B cell (primary cell): ENCODE measurements at regions not wholly inside any gene's neighbourhood (a gene's known extent, or its start where the extent isn't known, plus 50 kb on each side); places are given as distances from the start of the nearest gene placed in this dataset.

Experiments used
- ATAC-seq: fragments of 200-7000 bp; cut with Tn5 transposase; one replicate; pipeline ENCODE4 v1.10.0; 2021; ENCODE audit warnings: low read depth, mild to moderate bottlenecking, moderate number of reproducible peaks, moderate library complexity
- CTCF ChIA-PET: fragments of 350-600 bp; sonication (Branson Sonifier 250); formaldehyde crosslinking; loops from one replicate; lab custom pipeline; 2021; ENCODE audit warnings: antibody characterized with exemption, inconsistent platforms; lab: Charles Lee
- POLR2A ChIA-PET: fragments of 350-600 bp; sonication (Branson Sonifier 250); formaldehyde crosslinking; loops from one replicate; lab custom pipeline; 2021; ENCODE audit warnings: antibody characterized with exemption; lab: Charles Lee
- DNase-seq: peaks from one replicate; pipeline ENCODE4 v3.0.0; 2013
- H2AFZ ChIP-seq: 2 replicates; pipeline ENCODE4 v1.6.1; 2012; ENCODE audit warnings: mild to moderate bottlenecking, low read depth, low read length; ENCODE audit not compliant: insufficient read depth, poor library complexity, severe bottlenecking
- H3K27ac ChIP-seq, 2 donors: 1 replicate in 1 of 2; 2 replicates in 1 of 2; pipeline ENCODE4 v1.5.1; 2012 to 2013; ENCODE audit warnings: low read length in 2 of 2, mild to moderate bottlenecking in 2 of 2, moderate library complexity in 1 of 2
- H3K27me3 ChIP-seq, 4 experiments: fragments of 200-600 bp in 1 of 4; sonication (generic) in 1 of 4; replicated peaks in 1 of 4; 1 replicate in 2 of 4; 2 replicates in 2 of 4; pipeline versions ENCODE4 v1.6.1 to v1.7.0; 2013 to 2016; ENCODE audit warnings: low read length in 3 of 4, mild to moderate bottlenecking in 2 of 4, mixed read lengths in 1 of 4, moderate library complexity in 1 of 4; ENCODE audit not compliant: insufficient read depth in 4 of 4, control insufficient read depth in 3 of 4; ENCODE audit errors: control extremely low read depth in 1 of 4
- H3K36me3 ChIP-seq, 2 experiments: replicated peaks in 1 of 2; 1 replicate in 1 of 2; 2 replicates in 1 of 2; pipeline versions ENCODE4 v1.6.1 to v1.7.1; 2013; ENCODE audit warnings: low read length in 1 of 2; ENCODE audit not compliant: insufficient read depth in 2 of 2, control insufficient read depth in 1 of 2; ENCODE audit errors: control extremely low read depth in 1 of 2, extremely low read depth in 1 of 2
- H3K4me1 ChIP-seq, 2 donors: fragments of 200-600 bp in 1 of 2; sonication (generic) in 1 of 2; 1 replicate in 1 of 2; 2 replicates in 1 of 2; pipeline versions ENCODE4 v1.5.1 to v1.6.1; 2013 to 2017; ENCODE audit warnings: low read length in 2 of 2; ENCODE audit not compliant: control insufficient read depth in 2 of 2, insufficient read depth in 2 of 2
- H3K4me2 ChIP-seq: replicated peaks from 2 replicates; pipeline ENCODE3; 2012; ENCODE audit warnings: mild to moderate bottlenecking, low read depth, low read length; ENCODE audit not compliant: poor library complexity, severe bottlenecking
- H3K4me3 ChIP-seq, 5 experiments: fragments of 200-600 bp in 1 of 5; sonication (generic) in 1 of 5; 1 replicate in 3 of 5; 2 replicates in 2 of 5; pipeline versions ENCODE4 v1.5.1 to v1.7.0; 2011 to 2016; ENCODE audit warnings: low read length in 4 of 5, mild to moderate bottlenecking in 4 of 5, low read depth in 2 of 5, control low read depth in 1 of 5, moderate library complexity in 1 of 5; ENCODE audit not compliant: insufficient read depth in 1 of 5; ENCODE audit errors: control extremely low read depth in 1 of 5, extremely low read depth in 1 of 5
- H3K79me2 ChIP-seq: fragments of 200-600 bp; sonication (generic); one replicate; pipeline ENCODE4 v1.6.0; 2016; ENCODE audit warnings: low read length; ENCODE audit not compliant: control insufficient read depth, insufficient read depth
- H3K9ac ChIP-seq: fragments of 200-600 bp; sonication (generic); 2 replicates; pipeline ENCODE4 v1.6.1; 2017; ENCODE audit warnings: mild to moderate bottlenecking, low read length, moderate library complexity
- H3K9me3 ChIP-seq, 3 donors: one replicate each; pipeline versions ENCODE4 v1.6.1 to v1.7.1; 2013; ENCODE audit warnings: low read length in 2 of 3; ENCODE audit not compliant: control insufficient read depth in 2 of 3, insufficient read depth in 1 of 3; ENCODE audit errors: control extremely low read depth in 1 of 3
- H4K20me1 ChIP-seq: 2 replicates; pipeline ENCODE4 v1.6.0; 2012; ENCODE audit warnings: mild to moderate bottlenecking, low read length; ENCODE audit not compliant: insufficient read depth, control insufficient read depth, poor library complexity, severe bottlenecking
- H3K27ac Mint-ChIP-seq: one replicate; pipeline ENCODE4 v1.8.0; 2021; ENCODE audit warnings: mixed read lengths
- H3K27me3 Mint-ChIP-seq: one replicate; pipeline ENCODE4 v1.8.0; 2021; ENCODE audit warnings: mixed read lengths
- H3K4me1 Mint-ChIP-seq: one replicate; pipeline ENCODE4 v1.8.0; 2021; ENCODE audit warnings: mixed read lengths
- H3K4me3 Mint-ChIP-seq: one replicate; pipeline ENCODE4 v1.8.0; 2021; ENCODE audit warnings: mixed read lengths
- H3K9me3 Mint-ChIP-seq: one replicate; pipeline ENCODE4 v1.8.0; 2022; ENCODE audit warnings: mixed read lengths; ENCODE audit not compliant: insufficient read depth
- CTCF ChIP-seq: fragments of 200-600 bp; IDR thresholded peaks from one replicate; pipeline ENCODE4 v1.8.0; 2022; ENCODE audit warnings: antibody characterized with exemption, mild to moderate bottlenecking
- EZH2 ChIP-seq: IDR thresholded peaks from 2 replicates; pipeline ENCODE4 v1.6.1; 2012; ENCODE audit warnings: borderline replicate concordance, low read depth, mild to moderate bottlenecking, moderate library complexity, low read length; ENCODE audit not compliant: insufficient read depth, poor library complexity, severe bottlenecking
- WGBS: methylation state at CpG from one replicate; pipeline ENCODE4 v1.1.5; 2013; ENCODE audit warnings: missing lambda C conversion rate; ENCODE audit not compliant: insufficient coverage; 5-methylcytosine and 5-hydroxymethylcytosine counted together
- intact Hi-C: fragments of 100-400 bp; cut with micrococcal nuclease; formaldehyde crosslinking; loops from one replicate; pipeline ENCODE4 v1.10.0; 2022

GRCh38 chr19:46913852-46914430 lies 53.1 kb downstream of the ARHGAP35 start:
- WGBS: no CpG with 5 or more reads among the region's 4 CpGs
- intact Hi-C loops: no loop called here
- Mint-ChIP-seq H3K27ac (no peak overlapping the region), H3K9me3 (no peaks in the 10 kb centered on the region), H3K4me1 (peaks cover 49% of the 10 kb centered on the region), H3K4me3 (no peak overlapping the region), H3K27me3 (no peaks in the 10 kb centered on the region)
- POLR2A ChIA-PET: no interaction called here
- peak overlapping the region; percentile 12 for H3K4me2 ChIP-seq
- peaks cover 70% of the 10 kb centered on the region for H4K20me1 ChIP-seq
- H3K9me3 ChIP-seq: no peaks in the 10 kb centered on the region
- peaks cover 8 to 14% of the 10 kb centered on the region in 2 donors for H3K4me1 ChIP-seq
- no peak overlapping the region for H2AFZ ChIP-seq
- peak overlapping the region; percentile 6 for H3K9ac ChIP-seq
- no peak overlapping the region for H3K4me3 ChIP-seq
- no peaks in the 10 kb centered on the region for H3K27me3 ChIP-seq
- peaks cover 0 to 7% of the 10 kb centered on the region in 2 experiments for H3K36me3 ChIP-seq
- no peak for TF ChIP-seq EZH2
- TF ChIP-seq CTCF: no peak
- peaks cover 89% of the 10 kb centered on the region for H3K79me2 ChIP-seq
- no peak overlapping the region for H3K27ac ChIP-seq
- no peak for DNase-seq
- CTCF ChIA-PET: interaction anchor here (1.5 kb wide), 1 partner anchor 99 kb away, joined by 3 read pairs; no protein-coding TSS in a partner anchor
- no peak for ATAC-seq

- Histone ChIP-seq H3K4me1 (peaks cover 8 to 14% of the 10 kb centered on the region in 2 donors), H3K9ac (no peak overlapping the region), H4K20me1 (peaks cover 76% of the 10 kb centered on the region), H3K36me3 (peaks cover 0 to 21% of the 10 kb centered on the region in 2 experiments), H2AFZ (no peak overlapping the region), H3K4me2 (no peak overlapping the region), H3K9me3 (no peaks in the 10 kb centered on the region), H3K27me3 (no peaks in the 10 kb centered on the region), H3K79me2 (peaks cover 89% of the 10 kb centered on the region), H3K4me3 (no peak overlapping the region), H3K27ac (no peak overlapping the region)
- Mint-ChIP-seq H3K4me3 (no peak overlapping the region), H3K9me3 (no peaks in the 10 kb centered on the region), H3K4me1 (peaks cover 41% of the 10 kb centered on the region), H3K27me3 (no peaks in the 10 kb centered on the region), H3K27ac (no peak overlapping the region)
- CTCF ChIA-PET: interaction anchor here (0.6 to 0.7 kb wide), 3 partner anchors 9 to 211 kb away, joined by 3 to 5 read pairs (median 5); no protein-coding TSS in a partner anchor
- intact Hi-C loops: no loop called here
- 100% methylated on average over 1 of the region's 2 CpGs for WGBS
- POLR2A ChIA-PET: no interaction called here
- no peak for DNase-seq
- no peak for ATAC-seq
- TF ChIP-seq CTCF: no peak
- TF ChIP-seq EZH2: no peak
Measured at GRCh38 chr19:46915386-46915785, 54.6 kb downstream of the ARHGAP35 start.
